Naive thymus-derived CD4-positive, alpha-beta T cell (primary cell): ENCODE measurements at regions not wholly inside any gene's neighbourhood (a gene's known extent, or its start where the extent isn't known, plus 50 kb on each side); places are given as distances from the start of the nearest gene placed in this dataset.

Experiments used
- ATAC-seq: fragments of 150-1000 bp; cut with Tn5 transposase; 2 replicates; pipeline ENCODE4 v1.10.0; 2021; ENCODE audit warnings: mild to moderate bottlenecking, moderate library complexity
- CTCF ChIA-PET: fragments of 350-600 bp; sonication (Branson Sonifier 250); formaldehyde crosslinking; loops from one replicate; lab custom pipeline; 2021; ENCODE audit warnings: antibody characterized with exemption; lab: Charles Lee
- POLR2A ChIA-PET: fragments of 350-600 bp; sonication (Branson Sonifier 250); formaldehyde crosslinking; loops from one replicate; lab custom pipeline; 2021; ENCODE audit warnings: antibody characterized with exemption, inconsistent platforms; lab: Charles Lee
- DNase-seq, 9 donors: peaks; one replicate each; pipeline versions ENCODE4 v3.0.0 to v3.0.0-alpha.2; 2020 to 2022; ENCODE audit warnings: mixed read lengths in 1 of 9
- H3K27ac ChIP-seq: one replicate; pipeline ENCODE4 v1.7.0; 2013; ENCODE audit warnings: mild to moderate bottlenecking, low read depth, low read length, moderate library complexity
- H3K27me3 ChIP-seq, 2 donors: one replicate each; pipeline ENCODE4 v1.7.0; 2013; ENCODE audit warnings: low read length in 2 of 2, mild to moderate bottlenecking in 2 of 2, moderate library complexity in 2 of 2; ENCODE audit not compliant: control insufficient read depth in 2 of 2, insufficient read depth in 2 of 2
- H3K36me3 ChIP-seq, 3 experiments: 1 replicate in 2 of 3; 2 replicates in 1 of 3; pipeline ENCODE4 v1.7.0; 2013; ENCODE audit warnings: low read length in 3 of 3, mild to moderate bottlenecking in 3 of 3, moderate library complexity in 1 of 3; ENCODE audit not compliant: insufficient read depth in 3 of 3, control insufficient read depth in 2 of 3
- H3K4me1 ChIP-seq, 2 donors: one replicate each; pipeline ENCODE4 v1.7.0; 2013; ENCODE audit warnings: low read length in 2 of 2, mild to moderate bottlenecking in 2 of 2, moderate library complexity in 1 of 2; ENCODE audit not compliant: control insufficient read depth in 2 of 2, insufficient read depth in 2 of 2
- H3K4me3 ChIP-seq: 2 replicates; pipeline ENCODE4 v1.7.0; 2013; ENCODE audit warnings: mild to moderate bottlenecking, low read length
- H3K9me3 ChIP-seq, 3 experiments: 1 replicate in 2 of 3; 2 replicates in 1 of 3; pipeline ENCODE4 v1.7.0; 2013; ENCODE audit warnings: low read length in 3 of 3; ENCODE audit not compliant: control insufficient read depth in 2 of 3
- H3K27ac Mint-ChIP-seq, 9 donors: one replicate each; pipeline ENCODE4 v1.8.0; 2020 to 2022; ENCODE audit warnings: mixed read lengths in 9 of 9, mild to moderate bottlenecking in 8 of 9, moderate library complexity in 5 of 9, inconsistent platforms in 2 of 9
- H3K27me3 Mint-ChIP-seq, 5 donors: one replicate each; pipeline ENCODE4 v1.8.0; 2021 to 2022; ENCODE audit warnings: mixed read lengths in 5 of 5, mild to moderate bottlenecking in 1 of 5
- H3K36me3 Mint-ChIP-seq, 5 donors: one replicate each; pipeline ENCODE4 v1.8.0; 2020 to 2022; ENCODE audit warnings: mixed read lengths in 5 of 5, mild to moderate bottlenecking in 3 of 5, inconsistent platforms in 1 of 5
- H3K4me1 Mint-ChIP-seq, 7 donors: one replicate each; pipeline ENCODE4 v1.8.0; 2020 to 2022; ENCODE audit warnings: mixed read lengths in 7 of 7, mild to moderate bottlenecking in 3 of 7, inconsistent platforms in 1 of 7
- H3K4me3 Mint-ChIP-seq, 10 donors: one replicate each; pipeline ENCODE4 v1.8.0; 2020 to 2022; ENCODE audit warnings: mild to moderate bottlenecking in 10 of 10, mixed read lengths in 10 of 10, moderate library complexity in 6 of 10, inconsistent platforms in 2 of 10
- H3K9me3 Mint-ChIP-seq, 11 donors: one replicate each; pipeline ENCODE4 v1.8.0; 2020 to 2022; ENCODE audit warnings: mixed read lengths in 11 of 11, mild to moderate bottlenecking in 4 of 11, inconsistent platforms in 1 of 11, moderate library complexity in 1 of 11
- intact Hi-C, 2 donors: fragments of 100-400 bp; cut with micrococcal nuclease; formaldehyde crosslinking; loops; one replicate each; pipeline ENCODE4 v1.15.1; 2023

DNA sequence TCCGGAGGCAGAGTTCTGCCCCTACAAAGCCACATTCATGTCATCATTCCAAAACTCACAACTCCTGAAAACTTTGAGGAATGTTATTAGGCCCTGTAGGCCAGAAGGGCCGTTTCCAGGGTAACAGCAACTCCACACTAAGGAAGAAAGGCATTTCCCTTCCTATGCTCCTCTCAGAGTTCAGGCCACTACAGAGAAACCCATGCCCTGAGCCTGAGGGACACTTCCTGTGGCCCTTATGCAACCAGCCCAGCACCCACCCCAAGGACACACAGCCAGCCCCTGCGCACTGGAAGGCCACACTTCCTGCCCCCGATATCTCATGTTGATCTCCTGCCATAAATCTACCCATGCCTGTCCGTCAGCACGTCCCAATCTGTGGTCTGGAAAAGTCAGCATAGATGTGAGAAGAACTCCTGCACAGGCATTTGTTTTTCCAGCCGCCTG is 289.3 kb downstream of the BCOR start:
- Histone ChIP-seq H3K27ac (no peak overlapping the region), H3K4me3 (no peak overlapping the region), H3K36me3 (no peaks in the 10 kb centered on the region), H3K27me3 (no peaks in the 10 kb centered on the region), H3K9me3 (no peaks in the 10 kb centered on the region), H3K4me1 (no peaks in the 10 kb centered on the region)
- intact Hi-C loops = no loop called here
- Mint-ChIP-seq H3K36me3 (peaks cover 0 to 5% (median 0%) of the 10 kb centered on the region in 5 donors), H3K4me3 (no peak overlapping the region), H3K9me3 (no peaks in the 10 kb centered on the region), H3K27me3 (no peaks in the 10 kb centered on the region), H3K4me1 (peaks cover 0 to 7% (median 0%) of the 10 kb centered on the region in 7 donors), H3K27ac (no peak overlapping the region)
- ChIA-PET CTCF (interaction anchor here (0.6 kb wide), 1 partner anchor 16 kb away, joined by 3 read pairs; no protein-coding TSS in a partner anchor), POLR2A (no interaction called here)
- no peak for ATAC-seq
- no peak for DNase-seq

DNA sequence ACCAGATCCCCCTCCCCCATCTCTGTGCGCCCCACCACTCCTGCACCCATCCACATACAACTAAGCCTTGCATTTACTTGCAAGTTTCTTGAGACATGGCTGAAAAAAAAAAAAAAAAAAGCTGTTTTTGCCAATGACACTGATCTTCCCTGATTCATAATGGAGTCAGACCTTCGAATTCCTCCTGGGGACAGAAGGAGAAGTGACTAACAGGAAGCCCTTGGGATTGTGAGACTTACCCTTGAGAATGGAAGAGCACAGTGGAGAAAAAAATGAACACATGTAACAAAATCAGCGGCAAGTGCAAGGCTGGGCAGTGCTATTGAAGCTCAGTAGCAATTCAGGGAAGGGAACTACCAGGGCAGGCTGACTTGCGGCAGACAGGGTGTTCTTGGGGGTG is 288.4 kb downstream of the BCOR start:
- H3K4me1 ChIP-seq = no peaks in the 10 kb centered on the region
- DNase-seq (no peak), ATAC-seq (no peak)
- POLR2A ChIA-PET = interaction anchor here (0.6 kb wide), 1 partner anchor 362 kb away, joined by 3 read pairs; no protein-coding TSS in a partner anchor
- H3K36me3 ChIP-seq = no peaks in the 10 kb centered on the region
- H3K27ac ChIP-seq = no peak overlapping the region
- CTCF ChIA-PET = interaction anchor here (0.6 kb wide), 1 partner anchor 160 kb away, joined by 4 read pairs; no protein-coding TSS in a partner anchor
- H3K4me1 Mint-ChIP-seq = peaks cover 0 to 10% (median under 1%) of the 10 kb centered on the region in 7 donors
- no peak overlapping the region for H3K27ac Mint-ChIP-seq
- no peak overlapping the region for H3K4me3 Mint-ChIP-seq
- H3K36me3 Mint-ChIP-seq = peaks cover 0 to 5% (median 0%) of the 10 kb centered on the region in 5 donors
- no peaks in the 10 kb centered on the region for H3K27me3 ChIP-seq
- intact Hi-C loops = no loop called here
- H3K9me3 ChIP-seq = no peaks in the 10 kb centered on the region
- no peaks in the 10 kb centered on the region for H3K27me3 Mint-ChIP-seq
- H3K4me3 ChIP-seq = no peak overlapping the region
- H3K9me3 Mint-ChIP-seq = no peaks in the 10 kb centered on the region

DNA sequence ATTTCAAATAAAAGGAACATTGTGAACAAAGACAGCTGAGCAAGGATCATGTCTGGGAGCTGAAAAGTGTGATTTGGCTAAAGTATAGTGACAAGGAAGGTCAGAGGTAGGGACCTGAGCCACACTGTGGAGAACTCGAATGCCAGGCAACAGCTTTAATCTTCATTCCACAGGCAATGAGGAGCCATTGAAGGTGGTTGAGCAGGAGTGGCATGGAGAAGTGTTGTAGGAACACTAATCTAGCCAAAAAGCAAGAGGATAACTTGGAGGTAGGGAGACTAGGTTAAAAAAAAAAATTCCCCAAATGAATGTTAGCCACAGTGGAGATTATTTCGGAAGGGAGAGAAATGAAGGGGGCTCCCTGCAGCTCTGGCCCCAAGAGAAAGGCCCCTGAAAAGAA is 286.9 kb downstream of the BCOR start:
- no peaks in the 10 kb centered on the region for H3K9me3 Mint-ChIP-seq
- no peaks in the 10 kb centered on the region for H3K36me3 ChIP-seq
- intact Hi-C loops = loop anchor here (5.0 to 10.0 kb wide), 3 partner anchors 39 to 284 kb away; partner anchors contain the start of gene BCOR (in 1 of the 2)
- H3K36me3 Mint-ChIP-seq = no peaks in the 10 kb centered on the region
- DNase-seq = no peak
- no peaks in the 10 kb centered on the region for H3K27me3 Mint-ChIP-seq
- peak overlapping the region in 1 of 9 donors; percentile 14 for H3K27ac Mint-ChIP-seq
- no peak overlapping the region for H3K27ac ChIP-seq
- no peak overlapping the region for H3K4me3 Mint-ChIP-seq
- no peaks in the 10 kb centered on the region for H3K9me3 ChIP-seq
- no peaks in the 10 kb centered on the region for H3K27me3 ChIP-seq
- ChIA-PET CTCF (interaction anchor here (0.6 to 0.7 kb wide), 2 partner anchors 72 to 656 kb away, joined by 3 read pairs; no protein-coding TSS in a partner anchor), POLR2A (no interaction called here)
- H3K4me1 Mint-ChIP-seq = peaks cover 0 to 18% (median 4%) of the 10 kb centered on the region in 7 donors
- ATAC-seq = no peak
- H3K4me1 ChIP-seq = no peaks in the 10 kb centered on the region
- no peak overlapping the region for H3K4me3 ChIP-seq

DNA sequence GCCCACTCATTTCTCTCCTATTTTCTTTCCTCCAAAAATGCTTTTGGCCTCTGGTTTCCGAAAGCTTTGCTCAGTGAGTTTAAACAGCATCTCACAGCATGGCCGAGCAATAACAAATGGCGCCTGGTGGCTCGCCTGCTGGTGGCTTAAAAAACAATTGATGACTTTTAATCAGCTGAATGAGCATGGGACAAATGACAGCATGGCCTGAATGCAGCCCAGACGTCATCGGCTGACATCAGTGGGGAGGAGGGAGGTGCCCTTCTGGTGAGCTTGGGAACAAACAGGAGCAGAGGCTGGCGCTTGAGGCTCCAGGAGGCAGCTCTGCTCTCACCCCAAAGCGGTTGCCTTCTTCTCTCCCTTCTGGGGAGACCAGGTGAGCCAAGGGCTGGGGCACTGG is 286.4 kb downstream of the BCOR start:
- Histone ChIP-seq H3K27ac (no peak overlapping the region), H3K4me1 (no peaks in the 10 kb centered on the region), H3K36me3 (no peaks in the 10 kb centered on the region), H3K9me3 (no peaks in the 10 kb centered on the region), H3K27me3 (no peaks in the 10 kb centered on the region), H3K4me3 (no peak overlapping the region)
- Mint-ChIP-seq H3K4me1 (peaks cover 0 to 20% (median 5%) of the 10 kb centered on the region in 7 donors), H3K4me3 (no peak overlapping the region), H3K36me3 (no peaks in the 10 kb centered on the region), H3K9me3 (no peaks in the 10 kb centered on the region), H3K27ac (no peak overlapping the region), H3K27me3 (no peaks in the 10 kb centered on the region)
- POLR2A ChIA-PET = no interaction called here
- no peak for DNase-seq
- CTCF ChIA-PET = interaction anchor here (0.6 to 0.7 kb wide), 2 partner anchors 72 to 656 kb away, joined by 3 read pairs; no protein-coding TSS in a partner anchor
- intact Hi-C loops = loop anchor here (5.0 to 10.0 kb wide), 3 partner anchors 39 to 283 kb away; partner anchors contain the start of gene BCOR (in 1 of the 2)
- no peak for ATAC-seq

DNA sequence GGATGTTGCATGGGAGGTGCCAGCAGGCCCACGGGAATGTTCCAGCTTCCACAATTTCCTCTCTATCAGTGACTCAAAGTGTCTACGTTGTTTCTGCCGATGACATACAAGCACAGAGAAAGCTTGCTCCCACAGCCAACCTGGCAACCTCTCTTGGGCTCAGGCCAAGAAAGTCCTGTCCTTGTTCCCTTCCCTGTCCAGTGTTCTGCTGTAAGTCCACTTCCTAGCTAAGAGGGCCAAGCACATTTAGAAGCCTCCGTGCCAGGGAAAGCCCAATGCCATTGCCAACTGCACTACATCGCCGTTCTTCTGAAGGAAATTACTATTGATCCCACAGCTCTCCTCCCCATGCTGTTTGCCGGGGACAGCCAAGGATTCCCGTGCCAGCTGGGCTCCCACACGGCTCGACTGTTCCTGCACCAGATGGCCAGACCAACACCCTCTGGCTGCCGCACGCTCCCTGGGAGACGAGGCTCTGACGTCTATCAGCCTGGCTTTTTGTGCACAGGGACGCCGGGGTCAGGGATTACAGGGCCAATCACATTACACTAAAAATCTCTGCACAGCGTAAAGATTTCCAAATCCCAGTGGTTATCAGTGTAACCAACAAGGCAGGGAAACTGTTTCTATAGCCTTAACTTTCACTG is 284.0 kb downstream of the BCOR start:
- Mint-ChIP-seq H3K4me1 (peaks cover 0 to 36% (median 12%) of the 10 kb centered on the region in 7 donors), H3K27me3 (no peaks in the 10 kb centered on the region), H3K27ac (no peak overlapping the region), H3K9me3 (no peaks in the 10 kb centered on the region), H3K4me3 (no peak overlapping the region), H3K36me3 (no peaks in the 10 kb centered on the region)
- Histone ChIP-seq H3K27ac (no peak overlapping the region), H3K4me3 (no peak overlapping the region), H3K9me3 (no peaks in the 10 kb centered on the region), H3K36me3 (no peaks in the 10 kb centered on the region), H3K27me3 (no peaks in the 10 kb centered on the region), H3K4me1 (no peaks in the 10 kb centered on the region)
- ATAC-seq (no peak), DNase-seq (no peak)
- intact Hi-C loops = loop anchor here (1.0 to 10.0 kb wide), 13 partner anchors 41 to 655 kb away; partner anchors contain the start of gene BCOR (in 1 of the 2)
- POLR2A ChIA-PET = interaction anchor here (0.6 to 1.0 kb wide), 3 partner anchors 62 to 408 kb away, joined by 3 read pairs; no protein-coding TSS in a partner anchor
- CTCF ChIA-PET = interaction anchor here (0.8 to 1.3 kb wide), 3 partner anchors 41 to 454 kb away, joined by 3 to 4 read pairs (median 3); no protein-coding TSS in a partner anchor

DNA sequence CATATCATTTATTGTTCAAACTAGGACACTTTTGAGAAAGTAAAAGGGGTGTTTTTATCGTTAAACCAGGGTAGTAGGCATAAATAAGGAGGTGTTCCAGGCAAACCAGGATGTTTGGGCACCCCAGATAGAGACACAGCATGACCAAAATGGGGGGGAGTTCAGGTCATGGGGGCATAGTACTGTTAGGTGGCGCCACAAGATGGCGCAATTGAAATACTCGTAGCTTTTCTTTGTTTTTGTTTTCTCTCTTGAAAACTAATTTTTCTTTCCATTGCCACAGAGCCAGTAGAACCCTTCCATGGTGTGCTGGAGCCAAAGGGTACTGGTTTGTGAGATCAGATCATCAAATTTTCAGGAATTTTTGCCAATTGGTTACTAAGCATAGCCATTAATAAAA is 283.4 kb downstream of the BCOR start:
- no peak overlapping the region for H3K27ac ChIP-seq
- no peaks in the 10 kb centered on the region for H3K36me3 ChIP-seq
- H3K36me3 Mint-ChIP-seq = no peaks in the 10 kb centered on the region
- no peaks in the 10 kb centered on the region for H3K27me3 Mint-ChIP-seq
- H3K4me1 ChIP-seq = no peaks in the 10 kb centered on the region
- H3K9me3 ChIP-seq = no peaks in the 10 kb centered on the region
- H3K9me3 Mint-ChIP-seq = no peaks in the 10 kb centered on the region
- H3K4me3 ChIP-seq = no peak overlapping the region
- DNase-seq (peak in 6 of 9 donors; percentile 17 to 46 (median 32)), ATAC-seq (peak; percentile 75)
- POLR2A ChIA-PET = interaction anchor here (0.7 kb wide), 1 partner anchor 83 kb away, joined by 3 read pairs; no protein-coding TSS in a partner anchor
- peaks cover 0 to 36% (median 12%) of the 10 kb centered on the region in 7 donors for H3K4me1 Mint-ChIP-seq
- no peaks in the 10 kb centered on the region for H3K27me3 ChIP-seq
- CTCF ChIA-PET = interaction anchor here (0.6 to 1.3 kb wide), 3 partner anchors 41 to 654 kb away, joined by 3 to 4 read pairs (median 3); no protein-coding TSS in a partner anchor
- no peak overlapping the region for H3K4me3 Mint-ChIP-seq
- H3K27ac Mint-ChIP-seq = no peak overlapping the region
- intact Hi-C loops = loop anchor here (1.0 to 10.0 kb wide), 13 partner anchors 42 to 654 kb away; partner anchors contain the start of gene BCOR (in 1 of the 2)
